HEK293T (cell line): ENCODE measurements at regions not wholly inside any gene's neighbourhood (a gene's known extent, or its start where the extent isn't known, plus 50 kb on each side); places are given as distances from the start of the nearest gene placed in this dataset.

Source experiments
- BHLHE40 ChIP-seq: fragments of 450-650 bp; IDR thresholded peaks from 2 replicates; pipeline ENCODE4 v1.6.1; 2016; ENCODE audit warnings: mild to moderate bottlenecking, moderate library complexity, borderline replicate concordance
- ELF4 ChIP-seq: fragments of 450-650 bp; IDR thresholded peaks from 2 replicates; pipeline ENCODE4 v1.6.1; 2017; ENCODE audit warnings: antibody characterized with exemption
- FOXM1 ChIP-seq: fragments of 450-650 bp; IDR thresholded peaks from 2 replicates; pipeline ENCODE4 v1.6.1; 2017; ENCODE audit warnings: mild to moderate bottlenecking, borderline replicate concordance
- HDGF ChIP-seq: fragments of 450-650 bp; IDR thresholded peaks from 2 replicates; pipeline ENCODE4 v1.6.1; 2017; ENCODE audit warnings: antibody characterized with exemption, borderline replicate concordance
- L3MBTL2 ChIP-seq: fragments of 450-650 bp; conservative IDR thresholded peaks from 2 replicates; pipeline ENCODE4 v1.6.1; 2016; ENCODE audit warnings: mild to moderate bottlenecking
- SP1 ChIP-seq: fragments of 450-650 bp; IDR thresholded peaks from 2 replicates; pipeline ENCODE4 v1.6.1; 2017
- SUZ12 ChIP-seq: fragments of 450-650 bp; IDR thresholded peaks from 2 replicates; pipeline ENCODE4 v1.6.1; 2016; ENCODE audit warnings: mild to moderate bottlenecking
- ZNF384 ChIP-seq: fragments of 450-650 bp; IDR thresholded peaks from 2 replicates; pipeline ENCODE4 v1.6.1; 2016
- TF ChIP-seq, protein P1 (sequence below): fragments of 450-650 bp; IDR thresholded peaks from 2 replicates; pipeline ENCODE4 v1.6.1; 2016

DNA sequence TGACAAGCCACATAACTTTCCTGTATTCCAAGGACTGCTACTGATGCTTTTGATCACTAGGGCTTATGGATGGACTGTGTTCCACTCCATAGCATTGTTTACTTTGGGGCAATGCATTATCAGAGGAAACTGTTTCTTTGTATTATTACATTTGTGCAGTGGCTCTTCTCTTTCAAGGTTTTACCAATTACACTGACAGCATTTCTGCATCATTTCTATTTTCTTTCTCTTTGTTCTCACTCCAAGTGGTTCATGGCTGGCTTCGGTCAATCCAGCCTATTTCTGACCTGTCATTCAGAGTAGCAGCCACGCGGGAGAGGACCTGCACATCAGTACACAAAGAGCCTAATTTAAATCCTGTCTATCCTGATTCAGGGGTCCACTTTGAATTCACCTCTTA is 711.0 kb downstream of the TLE4 start:
- TF ChIP-seq ELF4 (no peak), HDGF (no peak), BHLHE40 (no peak), SUZ12 (no peak), FOXM1 (no peak), SP1 (no peak), ZNF384 (no peak), L3MBTL2 (no peak)
- TF ChIP-seq, protein P1, sequence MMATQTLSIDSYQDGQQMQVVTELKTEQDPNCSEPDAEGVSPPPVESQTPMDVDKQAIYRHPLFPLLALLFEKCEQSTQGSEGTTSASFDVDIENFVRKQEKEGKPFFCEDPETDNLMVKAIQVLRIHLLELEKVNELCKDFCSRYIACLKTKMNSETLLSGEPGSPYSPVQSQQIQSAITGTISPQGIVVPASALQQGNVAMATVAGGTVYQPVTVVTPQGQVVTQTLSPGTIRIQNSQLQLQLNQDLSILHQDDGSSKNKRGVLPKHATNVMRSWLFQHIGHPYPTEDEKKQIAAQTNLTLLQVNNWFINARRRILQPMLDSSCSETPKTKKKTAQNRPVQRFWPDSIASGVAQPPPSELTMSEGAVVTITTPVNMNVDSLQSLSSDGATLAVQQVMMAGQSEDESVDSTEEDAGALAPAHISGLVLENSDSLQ, result no peak
